ENCODE measurements at regions not wholly inside any gene's neighbourhood (a gene's known extent, or its start where the extent isn't known, plus 50 kb on each side); places are given as distances from the start of the nearest gene placed in this dataset.

DNA sequence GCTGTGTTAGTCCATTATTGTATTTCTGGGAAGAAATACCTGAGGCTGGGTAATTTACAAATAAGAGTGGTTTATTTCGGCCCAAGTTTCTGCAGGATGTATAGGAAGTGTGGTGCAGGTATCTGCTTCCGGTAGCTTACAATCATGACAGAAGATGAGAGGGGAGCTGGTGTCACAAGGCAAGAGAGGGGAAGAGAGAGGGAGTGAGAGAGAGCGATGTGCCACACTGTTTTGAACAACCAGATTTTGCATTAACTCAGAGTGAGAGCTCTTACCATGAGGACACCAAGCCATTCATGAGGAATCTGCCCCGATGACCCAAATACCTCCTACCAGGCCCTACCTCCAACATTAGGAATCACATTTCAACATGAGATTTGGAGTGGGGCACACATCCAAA, 627.6 kb upstream of the FRG1 start:
- intact Hi-C loops (cut with DNase I; ENCODE audit: low total_unique reads), result no loop called here
- H3K36me3 ChIP-seq, result no peaks in the 10 kb centered on the region
- H3K27me3 ChIP-seq, result no peaks in the 10 kb centered on the region
- H3K9me3 ChIP-seq, result no peaks in the 10 kb centered on the region
- TF ChIP-seq, protein P1, sequence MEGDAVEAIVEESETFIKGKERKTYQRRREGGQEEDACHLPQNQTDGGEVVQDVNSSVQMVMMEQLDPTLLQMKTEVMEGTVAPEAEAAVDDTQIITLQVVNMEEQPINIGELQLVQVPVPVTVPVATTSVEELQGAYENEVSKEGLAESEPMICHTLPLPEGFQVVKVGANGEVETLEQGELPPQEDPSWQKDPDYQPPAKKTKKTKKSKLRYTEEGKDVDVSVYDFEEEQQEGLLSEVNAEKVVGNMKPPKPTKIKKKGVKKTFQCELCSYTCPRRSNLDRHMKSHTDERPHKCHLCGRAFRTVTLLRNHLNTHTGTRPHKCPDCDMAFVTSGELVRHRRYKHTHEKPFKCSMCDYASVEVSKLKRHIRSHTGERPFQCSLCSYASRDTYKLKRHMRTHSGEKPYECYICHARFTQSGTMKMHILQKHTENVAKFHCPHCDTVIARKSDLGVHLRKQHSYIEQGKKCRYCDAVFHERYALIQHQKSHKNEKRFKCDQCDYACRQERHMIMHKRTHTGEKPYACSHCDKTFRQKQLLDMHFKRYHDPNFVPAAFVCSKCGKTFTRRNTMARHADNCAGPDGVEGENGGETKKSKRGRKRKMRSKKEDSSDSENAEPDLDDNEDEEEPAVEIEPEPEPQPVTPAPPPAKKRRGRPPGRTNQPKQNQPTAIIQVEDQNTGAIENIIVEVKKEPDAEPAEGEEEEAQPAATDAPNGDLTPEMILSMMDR (IDR thresholded peaks at IDR 0.05), result no peak
- no peak overlapping the region for H3K27ac ChIP-seq
- no peaks in the 10 kb centered on the region for H3K4me1 ChIP-seq
- no peak overlapping the region for H3K4me3 ChIP-seq
- no peak for DNase-seq

DNA sequence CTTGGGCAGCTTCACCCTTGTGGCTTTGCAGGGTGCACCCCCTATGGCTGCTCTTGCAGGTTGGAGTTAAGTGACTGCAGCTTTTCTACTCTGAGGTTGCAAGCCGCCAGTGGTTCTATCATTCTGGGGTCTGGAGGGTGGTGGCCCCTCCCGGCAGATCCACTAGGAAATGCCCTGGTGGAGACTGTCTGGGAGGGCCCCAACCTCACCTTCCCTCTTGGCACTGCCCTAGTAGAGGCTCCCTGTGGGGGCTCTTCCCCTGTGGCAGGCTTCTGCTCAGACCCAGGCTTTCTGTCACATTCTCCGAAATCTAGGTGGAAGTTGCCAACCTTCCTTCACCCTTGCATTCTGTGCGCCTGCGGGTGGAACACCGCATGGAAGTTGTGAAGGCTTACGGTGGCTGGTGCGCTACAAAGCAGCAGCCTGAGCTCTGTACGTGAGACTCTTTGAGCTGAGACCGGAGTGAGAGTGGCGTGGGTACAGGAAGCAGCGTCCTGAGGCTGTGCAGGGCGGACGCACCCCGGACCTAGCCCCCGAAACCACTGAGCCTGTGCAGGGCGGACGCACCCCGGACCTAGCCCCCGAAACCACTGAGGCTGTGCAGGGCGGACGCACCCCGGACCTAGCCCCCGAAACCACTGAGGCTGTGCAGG, 626.7 kb upstream of the FRG1 start:
- Histone ChIP-seq H3K36me3 (no peaks in the 10 kb centered on the region), H3K27me3 (no peaks in the 10 kb centered on the region), H3K27ac (no peak overlapping the region), H3K4me1 (no peaks in the 10 kb centered on the region), H3K4me3 (no peak overlapping the region), H3K9me3 (no peaks in the 10 kb centered on the region)
- intact Hi-C loops (cut with DNase I; ENCODE audit: low total_unique reads), result no loop called here
- no peak for DNase-seq
- TF ChIP-seq, protein P1 (IDR thresholded peaks at IDR 0.05), result no peak

DNA sequence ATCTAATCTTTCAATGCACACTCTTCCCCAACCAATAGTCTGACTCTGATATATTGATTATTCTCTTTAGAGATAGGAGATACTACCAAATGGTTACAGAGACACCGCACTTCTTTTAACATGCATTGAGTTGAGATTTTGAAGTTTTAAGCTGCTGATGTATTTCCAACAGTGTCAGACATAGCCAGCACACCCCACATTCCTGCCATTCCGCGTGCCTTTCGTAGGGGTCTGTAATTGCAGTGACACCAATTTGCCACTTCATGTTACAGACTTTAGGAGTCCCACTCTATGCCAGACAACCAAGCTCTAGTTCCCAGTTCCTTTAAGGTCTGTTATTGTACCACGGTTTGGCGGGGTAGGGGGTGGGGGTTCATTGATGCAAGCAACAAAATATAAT, 618.2 kb upstream of the FRG1 start:
- TF ChIP-seq, protein P1 (IDR thresholded peaks at IDR 0.05), result no peak
- no peak for DNase-seq
- Histone ChIP-seq H3K27me3 (no peaks in the 10 kb centered on the region), H3K27ac (no peak overlapping the region), H3K4me3 (no peak overlapping the region), H3K4me1 (no peaks in the 10 kb centered on the region), H3K9me3 (no peaks in the 10 kb centered on the region), H3K36me3 (no peaks in the 10 kb centered on the region)
- intact Hi-C loops (cut with DNase I; ENCODE audit: low total_unique reads), result no loop called here

DNA sequence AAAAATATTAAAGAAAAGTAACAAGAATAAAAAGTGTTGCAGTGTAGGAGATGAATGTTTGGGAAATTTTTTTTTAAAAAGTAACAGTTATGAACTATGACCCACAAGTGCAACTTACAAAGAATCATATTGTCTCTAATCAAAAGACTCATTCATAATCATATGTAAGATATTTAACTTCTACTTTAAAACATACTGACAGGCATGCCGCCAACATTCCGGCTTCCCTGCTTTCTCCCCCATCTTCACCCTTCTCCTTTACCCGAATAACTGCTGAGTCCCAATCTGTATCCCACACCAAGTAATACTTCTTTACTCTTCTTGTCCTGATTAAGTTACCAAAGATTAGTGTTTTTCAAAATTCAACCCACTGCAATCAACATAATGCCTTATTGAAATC, 598.8 kb upstream of the FRG1 start:
- no peaks in the 10 kb centered on the region for H3K36me3 ChIP-seq
- H3K4me3 ChIP-seq, result no peak overlapping the region
- no peaks in the 10 kb centered on the region for H3K27me3 ChIP-seq
- peaks cover 0 to 3% (median 0%) of the 10 kb centered on the region in 3 donors for H3K9me3 ChIP-seq
- DNase-seq, result no peak
- TF ChIP-seq, protein P1 (IDR thresholded peaks at IDR 0.05), result no peak
- intact Hi-C loops (cut with DNase I; ENCODE audit: low total_unique reads), result no loop called here
- H3K4me1 ChIP-seq, result no peaks in the 10 kb centered on the region
- no peak overlapping the region for H3K27ac ChIP-seq

DNA sequence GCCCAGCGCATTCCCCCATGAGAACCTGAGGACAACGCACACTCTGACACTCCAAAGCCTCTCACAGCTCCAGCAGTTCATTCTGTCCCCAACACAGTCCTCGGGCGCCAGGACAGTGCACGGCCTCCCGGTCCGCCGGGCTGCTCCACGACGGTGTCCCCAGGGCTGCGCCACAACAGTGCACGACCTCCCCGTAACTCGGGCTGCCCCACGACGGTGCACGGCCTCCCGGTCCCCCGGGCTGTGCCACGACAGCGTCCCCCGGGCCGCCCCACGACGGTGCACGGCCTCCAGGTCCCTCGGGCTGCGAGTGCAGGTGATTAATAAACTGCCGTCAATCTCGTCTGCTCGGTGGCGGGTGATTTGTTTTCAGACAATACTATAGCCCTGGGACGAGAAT, 585.1 kb upstream of the FRG1 start:
- TF ChIP-seq, protein P1 (IDR thresholded peaks at IDR 0.05), result no peak
- Histone ChIP-seq H3K27me3 (no peaks in the 10 kb centered on the region), H3K9me3 (no peaks in the 10 kb centered on the region), H3K4me3 (no peak overlapping the region), H3K4me1 (no peaks in the 10 kb centered on the region), H3K36me3 (no peaks in the 10 kb centered on the region), H3K27ac (no peak overlapping the region)
- DNase-seq, result no peak
- intact Hi-C loops (cut with DNase I; ENCODE audit: low total_unique reads), result no loop called here

DNA sequence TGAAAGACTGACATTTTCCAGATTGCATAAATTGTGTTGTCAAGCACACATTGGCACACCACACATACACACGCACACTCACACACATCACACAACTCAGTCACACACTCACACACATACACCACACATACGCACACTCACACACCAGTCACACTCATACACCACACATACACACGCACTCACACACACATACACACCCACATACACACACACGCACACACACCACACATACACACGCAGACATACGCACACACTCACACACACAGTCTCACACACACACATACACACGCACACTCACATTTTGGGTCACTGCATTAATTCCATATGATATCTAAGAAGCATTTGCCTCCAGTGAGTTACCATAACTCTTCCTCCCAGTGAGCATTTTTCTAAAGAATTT, 578.3 kb upstream of the FRG1 start:
- H3K36me3 ChIP-seq, result no peaks in the 10 kb centered on the region
- no peaks in the 10 kb centered on the region for H3K4me1 ChIP-seq
- H3K27ac ChIP-seq, result no peak overlapping the region
- intact Hi-C loops (cut with DNase I; ENCODE audit: low total_unique reads), result no loop called here
- H3K4me3 ChIP-seq, result no peak overlapping the region
- TF ChIP-seq, protein P1 (IDR thresholded peaks at IDR 0.05), result no peak
- H3K27me3 ChIP-seq, result no peaks in the 10 kb centered on the region
- DNase-seq, result no peak
- H3K9me3 ChIP-seq, result no peaks in the 10 kb centered on the region
